SK-N-SH treated with all-trans-retinoic acid at 6 μM for 48 hours (cell line): ENCODE measurements at regions not wholly inside any gene's neighbourhood (a gene's known extent, or its start where the extent isn't known, plus 50 kb on each side); places are given as distances from the start of the nearest gene placed in this dataset.
A peak's percentile ranks its signal among the peaks of the same experiment; 100 is the strongest.

Experiments used
- ATAC-seq: fragments of 200-7000 bp; cut with Tn5 transposase; 3 replicates; pipeline ENCODE4 v1.9.1; 2020; ENCODE audit warnings: mild to moderate bottlenecking, moderate library complexity
- ARNTL ChIP-seq: fragments of 450-650 bp; formaldehyde crosslinking; IDR thresholded peaks from 2 replicates; pipeline ENCODE4 v1.5.0; 2020; ENCODE audit warnings: low read depth, mild to moderate bottlenecking, moderate library complexity, borderline replicate concordance
- BACH2 ChIP-seq: fragments of 250-450 bp; sonication (Bioruptor Pico); IDR thresholded peaks from 2 replicates; pipeline ENCODE4 v1.9.0; 2021; ENCODE audit warnings: mild to moderate bottlenecking, borderline replicate concordance
- CSDC2 ChIP-seq: fragments of 250-450 bp; sonication (Bioruptor Pico); IDR thresholded peaks from 2 replicates; pipeline ENCODE4 v1.5.0; 2020; ENCODE audit warnings: mild to moderate bottlenecking, moderate library complexity
- CSRNP3 ChIP-seq: fragments of 250-450 bp; sonication (Bioruptor Pico); IDR thresholded peaks from 2 replicates; pipeline ENCODE4 v1.5.1; 2021; ENCODE audit warnings: mild to moderate bottlenecking, moderate library complexity
- GLIS3 ChIP-seq: fragments of 250-450 bp; sonication (Bioruptor Pico); IDR thresholded peaks from 2 replicates; pipeline ENCODE4 v1.5.0; 2020; ENCODE audit warnings: mild to moderate bottlenecking, moderate library complexity
- ISL1 ChIP-seq: fragments of 250-450 bp; sonication (Bioruptor Pico); IDR thresholded peaks from 2 replicates; pipeline ENCODE4 v2.1.2; 2022; ENCODE audit warnings: mild to moderate bottlenecking, moderate library complexity
- OSR1 ChIP-seq: fragments of 250-450 bp; sonication (Bioruptor Pico); IDR thresholded peaks from 2 replicates; pipeline ENCODE4 v1.8.0; 2022; ENCODE audit warnings: moderate library complexity, mild to moderate bottlenecking, inconsistent platforms
- PATZ1 ChIP-seq: fragments of 250-450 bp; sonication (Bioruptor Pico); IDR thresholded peaks from 2 replicates; pipeline ENCODE4 v1.8.0; 2020; ENCODE audit warnings: mild to moderate bottlenecking, moderate library complexity, borderline replicate concordance
- POU6F1 ChIP-seq: fragments of 250-450 bp; sonication (Bioruptor Pico); IDR thresholded peaks from 2 replicates; pipeline ENCODE4 v1.8.0; 2021; ENCODE audit warnings: low read depth, mild to moderate bottlenecking, moderate library complexity, borderline replicate concordance
- RARB ChIP-seq: fragments of 250-450 bp; sonication (Bioruptor Pico); IDR thresholded peaks from 2 replicates; pipeline ENCODE4 v1.8.0; 2021; ENCODE audit warnings: mild to moderate bottlenecking, moderate library complexity
- SNAI2 ChIP-seq: fragments of 250-450 bp; sonication (Bioruptor Pico); IDR thresholded peaks from 2 replicates; pipeline ENCODE4 v1.5.0; 2020; ENCODE audit warnings: mild to moderate bottlenecking, moderate library complexity
- TCF4 ChIP-seq: fragments of 250-450 bp; sonication (Bioruptor Pico); IDR thresholded peaks from 2 replicates; pipeline ENCODE4 v1.8.0; 2021; ENCODE audit warnings: mild to moderate bottlenecking, moderate library complexity, borderline replicate concordance
- TOX ChIP-seq: fragments of 250-450 bp; sonication (Bioruptor Pico); IDR thresholded peaks from 2 replicates; pipeline ENCODE4 v1.8.0; 2021; ENCODE audit warnings: mild to moderate bottlenecking, moderate library complexity, borderline replicate concordance
- TSHZ2 ChIP-seq: fragments of 250-450 bp; sonication (Bioruptor Pico); IDR thresholded peaks from 2 replicates; pipeline ENCODE4 v1.5.0; 2020; ENCODE audit warnings: mild to moderate bottlenecking, moderate library complexity
- ZC3H10 ChIP-seq: fragments of 250-450 bp; sonication (Bioruptor Pico); IDR thresholded peaks from 2 replicates; pipeline ENCODE4 v1.5.1; 2021; ENCODE audit warnings: mild to moderate bottlenecking, moderate library complexity
- ZFP3 ChIP-seq: fragments of 250-450 bp; sonication (Bioruptor Pico); IDR thresholded peaks from 2 replicates; pipeline ENCODE4 v1.5.0; 2020; ENCODE audit warnings: mild to moderate bottlenecking, moderate library complexity
- ZFP30 ChIP-seq: fragments of 450-650 bp; formaldehyde crosslinking; IDR thresholded peaks from 2 replicates; pipeline ENCODE4 v1.5.0; 2022; ENCODE audit warnings: mild to moderate bottlenecking, moderate library complexity
- ZNF565 ChIP-seq: fragments of 450-650 bp; formaldehyde crosslinking; conservative IDR thresholded peaks from 2 replicates; pipeline ENCODE4 v1.5.0; 2020; ENCODE audit warnings: low read depth, mild to moderate bottlenecking, moderate library complexity
- ZNF70 ChIP-seq: fragments of 450-650 bp; formaldehyde crosslinking; IDR thresholded peaks from 2 replicates; pipeline ENCODE4 v1.5.0; 2020; ENCODE audit warnings: mild to moderate bottlenecking, moderate library complexity
- ZNF8 ChIP-seq: fragments of 450-650 bp; formaldehyde crosslinking; IDR thresholded peaks from 2 replicates; pipeline ENCODE4 v1.5.0; 2020; ENCODE audit warnings: mild to moderate bottlenecking, moderate library complexity

GRCh38 chr11:104352036-104352435, 188.1 kb upstream of the PDGFD start:
- TF ChIP-seq ARNTL (CRISPR knock-in tag) (no peak), TOX (CRISPR knock-in tag) (no peak), CSDC2 (no peak), ZNF70 (CRISPR knock-in tag) (no peak), CSRNP3 (CRISPR knock-in tag) (no peak), ZNF565 (no peak), OSR1 (CRISPR knock-in tag) (no peak), TSHZ2 (no peak), ZC3H10 (no peak), GLIS3 (CRISPR knock-in tag) (no peak), PATZ1 (CRISPR knock-in tag) (no peak), ZNF8 (CRISPR knock-in tag) (no peak), ZFP3 (CRISPR knock-in tag) (no peak), ISL1 (CRISPR knock-in tag) (no peak), POU6F1 (CRISPR knock-in tag) (no peak)
- no peak for ATAC-seq

GRCh38 chr11:104343578-104343977, 179.6 kb upstream of the PDGFD start:
- TF ChIP-seq ZNF70 (CRISPR knock-in tag) (no peak), BACH2 (CRISPR knock-in tag) (no peak), PATZ1 (CRISPR knock-in tag) (no peak), TSHZ2 (no peak), ZC3H10 (no peak), SNAI2 (CRISPR knock-in tag) (no peak), ISL1 (CRISPR knock-in tag) (no peak), RARB (CRISPR knock-in tag) (no peak), GLIS3 (CRISPR knock-in tag) (no peak), ZFP3 (CRISPR knock-in tag) (no peak), TCF4 (CRISPR knock-in tag) (no peak), POU6F1 (CRISPR knock-in tag) (no peak), CSRNP3 (CRISPR knock-in tag) (no peak), ZFP30 (CRISPR knock-in tag) (no peak), OSR1 (CRISPR knock-in tag) (no peak), ZNF8 (CRISPR knock-in tag) (no peak), TOX (CRISPR knock-in tag) (no peak)
- TF ChIP-seq, all 23 proteins: peak for 0
- peak; percentile 55 for ATAC-seq
